ENCODE measurements at regions not wholly inside any gene's neighbourhood (a gene's known extent, or its start where the extent isn't known, plus 50 kb on each side); places are given as distances from the start of the nearest gene placed in this dataset.

DNA sequence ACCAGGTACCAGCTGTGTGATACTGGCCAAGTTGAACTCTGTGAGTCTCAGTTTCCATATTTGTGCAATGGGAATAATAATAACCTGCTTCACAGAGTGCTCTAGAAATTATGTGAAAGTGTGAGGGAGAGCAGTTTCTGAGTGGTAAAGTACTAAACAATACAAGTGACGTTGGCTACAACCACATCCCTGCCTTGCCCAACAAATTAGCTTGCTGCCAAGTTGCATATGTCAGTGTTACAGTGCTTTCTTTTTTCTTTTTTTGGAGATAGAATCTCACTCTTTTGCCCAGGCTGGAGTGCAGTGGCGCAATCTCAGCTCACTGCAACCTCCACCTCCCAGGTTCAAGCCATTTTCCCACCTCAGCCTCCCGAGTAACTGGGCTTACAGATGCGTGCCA lies 533.6 kb upstream of the MEX3C start:
- in situ Hi-C loops (cut with HindIII; ENCODE audit: low pct_ligation_motif_present, low sequenced_read_pairs): no loop called here
- Histone ChIP-seq H3K36me3 (replicated peaks) (no peaks in the 10 kb centered on the region), H3K27me3 (replicated peaks) (no peaks in the 10 kb centered on the region), H3K4me3 (ENCODE audit: low read depth, low read length) (no peak overlapping the region), H3K27ac (no peak overlapping the region)
- TF ChIP-seq, protein P1, sequence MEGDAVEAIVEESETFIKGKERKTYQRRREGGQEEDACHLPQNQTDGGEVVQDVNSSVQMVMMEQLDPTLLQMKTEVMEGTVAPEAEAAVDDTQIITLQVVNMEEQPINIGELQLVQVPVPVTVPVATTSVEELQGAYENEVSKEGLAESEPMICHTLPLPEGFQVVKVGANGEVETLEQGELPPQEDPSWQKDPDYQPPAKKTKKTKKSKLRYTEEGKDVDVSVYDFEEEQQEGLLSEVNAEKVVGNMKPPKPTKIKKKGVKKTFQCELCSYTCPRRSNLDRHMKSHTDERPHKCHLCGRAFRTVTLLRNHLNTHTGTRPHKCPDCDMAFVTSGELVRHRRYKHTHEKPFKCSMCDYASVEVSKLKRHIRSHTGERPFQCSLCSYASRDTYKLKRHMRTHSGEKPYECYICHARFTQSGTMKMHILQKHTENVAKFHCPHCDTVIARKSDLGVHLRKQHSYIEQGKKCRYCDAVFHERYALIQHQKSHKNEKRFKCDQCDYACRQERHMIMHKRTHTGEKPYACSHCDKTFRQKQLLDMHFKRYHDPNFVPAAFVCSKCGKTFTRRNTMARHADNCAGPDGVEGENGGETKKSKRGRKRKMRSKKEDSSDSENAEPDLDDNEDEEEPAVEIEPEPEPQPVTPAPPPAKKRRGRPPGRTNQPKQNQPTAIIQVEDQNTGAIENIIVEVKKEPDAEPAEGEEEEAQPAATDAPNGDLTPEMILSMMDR (IDR thresholded peaks at IDR 0.05; ENCODE audit: low read depth, low read length, missing control alignments): no peak
- no peak for DNase-seq

DNA sequence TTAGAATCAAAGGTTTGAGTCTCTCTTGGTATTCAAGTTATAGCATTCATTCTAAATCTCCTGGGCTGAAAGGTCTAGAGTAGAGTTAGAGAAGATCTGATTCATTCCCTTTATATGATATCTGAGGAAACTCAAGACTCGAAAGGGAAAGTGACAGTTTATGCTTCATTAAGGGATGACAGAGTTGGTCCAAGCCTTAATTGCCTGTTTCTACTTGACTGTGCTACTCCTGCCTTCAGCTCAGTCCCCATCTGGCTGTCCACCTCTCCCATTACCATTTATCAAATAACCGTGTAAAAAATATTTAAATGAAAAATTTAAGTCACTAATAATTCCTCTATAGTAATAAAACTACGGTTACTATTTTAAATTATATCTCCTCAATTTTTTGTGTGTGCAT lies 537.1 kb upstream of the MEX3C start:
- TF ChIP-seq, protein P1 (IDR thresholded peaks at IDR 0.05; ENCODE audit: low read depth, low read length, missing control alignments): no peak
- in situ Hi-C loops (cut with HindIII; ENCODE audit: low pct_ligation_motif_present, low sequenced_read_pairs): no loop called here
- no peaks in the 10 kb centered on the region for H3K27me3 ChIP-seq (replicated peaks)
- no peak overlapping the region for H3K4me3 ChIP-seq (ENCODE audit: low read depth, low read length)
- H3K27ac ChIP-seq: no peak overlapping the region
- H3K36me3 ChIP-seq (replicated peaks): no peaks in the 10 kb centered on the region
- DNase-seq: no peak

DNA sequence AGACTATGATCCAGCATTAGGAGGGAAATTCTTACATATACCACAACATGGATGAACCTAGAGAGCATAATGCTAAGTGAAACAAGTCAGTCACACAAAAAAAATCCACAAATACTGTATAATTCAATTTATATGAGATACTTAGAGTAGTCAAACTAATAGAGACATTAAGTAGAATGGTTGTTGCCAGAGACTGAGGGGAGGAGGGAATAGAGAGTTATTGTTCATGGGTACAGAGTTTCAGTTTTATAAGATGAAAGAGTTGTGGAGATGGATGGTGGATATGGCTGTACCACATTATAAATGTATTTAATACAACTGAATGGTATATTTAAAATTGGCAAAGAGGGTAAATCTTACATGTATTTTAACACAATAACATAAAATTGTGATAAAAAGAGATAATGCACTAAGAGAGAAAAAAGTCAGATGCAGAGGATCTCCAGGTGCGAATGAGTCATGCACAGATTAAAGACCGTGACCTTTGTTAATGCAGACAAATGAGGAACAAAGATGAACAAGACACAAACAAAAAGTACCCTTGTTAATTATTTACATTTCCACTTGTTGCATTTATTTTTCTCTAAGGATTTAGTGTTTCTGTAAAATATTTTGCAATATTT lies 541.7 kb upstream of the MEX3C start:
- in situ Hi-C loops (cut with HindIII; ENCODE audit: low pct_ligation_motif_present, low sequenced_read_pairs): no loop called here

DNA sequence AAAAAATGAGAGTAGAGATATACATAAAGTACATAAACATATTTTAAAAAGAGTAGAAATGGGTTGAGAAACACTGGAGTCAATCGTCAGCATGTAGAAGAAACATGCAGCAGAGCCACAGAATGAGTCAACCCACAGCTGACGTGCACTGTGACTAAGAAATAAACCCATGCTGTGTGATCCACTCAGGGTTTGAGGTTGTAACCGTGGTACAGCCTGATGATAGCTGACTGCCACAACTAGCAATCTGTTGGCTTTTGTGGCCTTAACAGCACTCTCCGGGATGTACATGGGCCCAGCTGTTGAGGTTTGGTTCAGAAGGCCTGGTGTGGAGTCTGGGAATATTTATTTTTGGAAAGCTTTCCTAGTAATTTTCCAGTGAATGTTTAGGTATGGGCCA lies 554.4 kb upstream of the MEX3C start:
- H3K27me3 ChIP-seq (replicated peaks): no peaks in the 10 kb centered on the region
- no peaks in the 10 kb centered on the region for H3K36me3 ChIP-seq (replicated peaks)
- no peak for DNase-seq
- TF ChIP-seq, protein P1 (IDR thresholded peaks at IDR 0.05; ENCODE audit: low read depth, low read length, missing control alignments): no peak
- H3K4me3 ChIP-seq (ENCODE audit: low read depth, low read length): no peak overlapping the region
- H3K27ac ChIP-seq: no peak overlapping the region
- in situ Hi-C loops (cut with HindIII; ENCODE audit: low pct_ligation_motif_present, low sequenced_read_pairs): no loop called here

More for the DNA sequence above, 541.7 kb upstream of the MEX3C start:
- Histone ChIP-seq H3K36me3 (replicated peaks) (no peaks in the 10 kb centered on the region), H3K4me3 (ENCODE audit: low read depth, low read length) (no peak overlapping the region), H3K27ac (no peak overlapping the region), H3K27me3 (replicated peaks) (no peaks in the 10 kb centered on the region)
- no peak for DNase-seq
- TF ChIP-seq, protein P1 (IDR thresholded peaks at IDR 0.05; ENCODE audit: low read depth, low read length, missing control alignments): no peak

DNA sequence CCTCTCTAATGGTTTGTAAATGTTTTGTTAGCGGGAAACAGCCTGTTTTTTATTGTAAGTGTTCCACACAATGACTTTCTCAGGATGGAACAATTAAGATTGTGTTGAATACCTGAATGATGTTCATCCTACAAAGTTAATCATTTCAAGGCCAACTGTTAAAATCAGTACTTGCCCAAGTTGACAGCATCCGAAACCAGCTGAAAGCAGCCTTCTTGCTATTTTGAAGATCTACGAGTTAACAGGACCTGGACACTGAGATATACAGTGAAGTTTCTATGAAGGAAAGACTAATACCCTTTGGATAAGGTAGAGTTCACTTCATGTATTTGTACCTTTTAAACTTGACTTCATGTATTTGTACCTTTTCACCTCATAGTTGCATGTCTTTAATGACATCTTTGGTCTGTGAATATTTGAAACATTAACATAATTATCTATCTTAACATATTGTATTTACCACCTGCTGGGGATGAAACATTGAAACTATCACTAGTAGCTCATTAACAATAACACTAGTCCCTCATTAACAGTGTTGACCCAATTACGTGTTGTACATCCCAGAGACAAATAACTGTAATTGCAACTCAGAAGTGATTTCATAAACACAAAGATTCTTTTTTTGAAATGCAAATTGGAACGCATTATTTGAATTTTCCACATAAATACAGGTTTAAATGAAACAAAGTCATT lies 556.0 kb upstream of the MEX3C start:
- H3K36me3 ChIP-seq (replicated peaks): no peaks in the 10 kb centered on the region
- TF ChIP-seq, protein P1 (IDR thresholded peaks at IDR 0.05; ENCODE audit: low read depth, low read length, missing control alignments): no peak
- no peak overlapping the region for H3K27ac ChIP-seq
- no peak overlapping the region for H3K4me3 ChIP-seq (ENCODE audit: low read depth, low read length)
- H3K27me3 ChIP-seq (replicated peaks): no peaks in the 10 kb centered on the region
- in situ Hi-C loops (cut with HindIII; ENCODE audit: low pct_ligation_motif_present, low sequenced_read_pairs): no loop called here
- DNase-seq: no peak

Data from brain microvascular endothelial cell (primary cell).